B cell (primary cell): ENCODE measurements at regions not wholly inside any gene's neighbourhood (a gene's known extent, or its start where the extent isn't known, plus 50 kb on each side); places are given as distances from the start of the nearest gene placed in this dataset.

Experiments
- ATAC-seq: fragments of 200-7000 bp; cut with Tn5 transposase; one replicate; pipeline ENCODE4 v1.10.0; 2021; ENCODE audit warnings: low read depth, mild to moderate bottlenecking, moderate number of reproducible peaks, moderate library complexity
- CTCF ChIA-PET: fragments of 350-600 bp; sonication (Branson Sonifier 250); formaldehyde crosslinking; loops from one replicate; lab custom pipeline; 2021; ENCODE audit warnings: antibody characterized with exemption, inconsistent platforms; lab: Charles Lee
- POLR2A ChIA-PET: fragments of 350-600 bp; sonication (Branson Sonifier 250); formaldehyde crosslinking; loops from one replicate; lab custom pipeline; 2021; ENCODE audit warnings: antibody characterized with exemption; lab: Charles Lee
- DNase-seq: peaks from one replicate; pipeline ENCODE4 v3.0.0; 2013
- H2AFZ ChIP-seq: 2 replicates; pipeline ENCODE4 v1.6.1; 2012; ENCODE audit warnings: mild to moderate bottlenecking, low read depth, low read length; ENCODE audit not compliant: insufficient read depth, poor library complexity, severe bottlenecking
- H3K27ac ChIP-seq, 2 donors: 1 replicate in 1 of 2; 2 replicates in 1 of 2; pipeline ENCODE4 v1.5.1; 2012 to 2013; ENCODE audit warnings: low read length in 2 of 2, mild to moderate bottlenecking in 2 of 2, moderate library complexity in 1 of 2
- H3K27me3 ChIP-seq, 4 experiments: fragments of 200-600 bp in 1 of 4; sonication (generic) in 1 of 4; replicated peaks in 1 of 4; 1 replicate in 2 of 4; 2 replicates in 2 of 4; pipeline versions ENCODE4 v1.6.1 to v1.7.0; 2013 to 2016; ENCODE audit warnings: low read length in 3 of 4, mild to moderate bottlenecking in 2 of 4, mixed read lengths in 1 of 4, moderate library complexity in 1 of 4; ENCODE audit not compliant: insufficient read depth in 4 of 4, control insufficient read depth in 3 of 4; ENCODE audit errors: control extremely low read depth in 1 of 4
- H3K36me3 ChIP-seq, 2 experiments: replicated peaks in 1 of 2; 1 replicate in 1 of 2; 2 replicates in 1 of 2; pipeline versions ENCODE4 v1.6.1 to v1.7.1; 2013; ENCODE audit warnings: low read length in 1 of 2; ENCODE audit not compliant: insufficient read depth in 2 of 2, control insufficient read depth in 1 of 2; ENCODE audit errors: control extremely low read depth in 1 of 2, extremely low read depth in 1 of 2
- H3K4me1 ChIP-seq, 2 donors: fragments of 200-600 bp in 1 of 2; sonication (generic) in 1 of 2; 1 replicate in 1 of 2; 2 replicates in 1 of 2; pipeline versions ENCODE4 v1.5.1 to v1.6.1; 2013 to 2017; ENCODE audit warnings: low read length in 2 of 2; ENCODE audit not compliant: control insufficient read depth in 2 of 2, insufficient read depth in 2 of 2
- H3K4me2 ChIP-seq: replicated peaks from 2 replicates; pipeline ENCODE3; 2012; ENCODE audit warnings: mild to moderate bottlenecking, low read depth, low read length; ENCODE audit not compliant: poor library complexity, severe bottlenecking
- H3K4me3 ChIP-seq, 5 experiments: fragments of 200-600 bp in 1 of 5; sonication (generic) in 1 of 5; 1 replicate in 3 of 5; 2 replicates in 2 of 5; pipeline versions ENCODE4 v1.5.1 to v1.7.0; 2011 to 2016; ENCODE audit warnings: low read length in 4 of 5, mild to moderate bottlenecking in 4 of 5, low read depth in 2 of 5, control low read depth in 1 of 5, moderate library complexity in 1 of 5; ENCODE audit not compliant: insufficient read depth in 1 of 5; ENCODE audit errors: control extremely low read depth in 1 of 5, extremely low read depth in 1 of 5
- H3K79me2 ChIP-seq: fragments of 200-600 bp; sonication (generic); one replicate; pipeline ENCODE4 v1.6.0; 2016; ENCODE audit warnings: low read length; ENCODE audit not compliant: control insufficient read depth, insufficient read depth
- H3K9ac ChIP-seq: fragments of 200-600 bp; sonication (generic); 2 replicates; pipeline ENCODE4 v1.6.1; 2017; ENCODE audit warnings: mild to moderate bottlenecking, low read length, moderate library complexity
- H3K9me3 ChIP-seq, 3 donors: one replicate each; pipeline versions ENCODE4 v1.6.1 to v1.7.1; 2013; ENCODE audit warnings: low read length in 2 of 3; ENCODE audit not compliant: control insufficient read depth in 2 of 3, insufficient read depth in 1 of 3; ENCODE audit errors: control extremely low read depth in 1 of 3
- H4K20me1 ChIP-seq: 2 replicates; pipeline ENCODE4 v1.6.0; 2012; ENCODE audit warnings: mild to moderate bottlenecking, low read length; ENCODE audit not compliant: insufficient read depth, control insufficient read depth, poor library complexity, severe bottlenecking
- H3K27ac Mint-ChIP-seq: one replicate; pipeline ENCODE4 v1.8.0; 2021; ENCODE audit warnings: mixed read lengths
- H3K27me3 Mint-ChIP-seq: one replicate; pipeline ENCODE4 v1.8.0; 2021; ENCODE audit warnings: mixed read lengths
- H3K4me1 Mint-ChIP-seq: one replicate; pipeline ENCODE4 v1.8.0; 2021; ENCODE audit warnings: mixed read lengths
- H3K4me3 Mint-ChIP-seq: one replicate; pipeline ENCODE4 v1.8.0; 2021; ENCODE audit warnings: mixed read lengths
- H3K9me3 Mint-ChIP-seq: one replicate; pipeline ENCODE4 v1.8.0; 2022; ENCODE audit warnings: mixed read lengths; ENCODE audit not compliant: insufficient read depth
- CTCF ChIP-seq: fragments of 200-600 bp; IDR thresholded peaks from one replicate; pipeline ENCODE4 v1.8.0; 2022; ENCODE audit warnings: antibody characterized with exemption, mild to moderate bottlenecking
- EZH2 ChIP-seq: IDR thresholded peaks from 2 replicates; pipeline ENCODE4 v1.6.1; 2012; ENCODE audit warnings: borderline replicate concordance, low read depth, mild to moderate bottlenecking, moderate library complexity, low read length; ENCODE audit not compliant: insufficient read depth, poor library complexity, severe bottlenecking
- WGBS: methylation state at CpG from one replicate; pipeline ENCODE4 v1.1.5; 2013; ENCODE audit warnings: missing lambda C conversion rate; ENCODE audit not compliant: insufficient coverage; 5-methylcytosine and 5-hydroxymethylcytosine counted together
- intact Hi-C: fragments of 100-400 bp; cut with micrococcal nuclease; formaldehyde crosslinking; loops from one replicate; pipeline ENCODE4 v1.10.0; 2022

DNA sequence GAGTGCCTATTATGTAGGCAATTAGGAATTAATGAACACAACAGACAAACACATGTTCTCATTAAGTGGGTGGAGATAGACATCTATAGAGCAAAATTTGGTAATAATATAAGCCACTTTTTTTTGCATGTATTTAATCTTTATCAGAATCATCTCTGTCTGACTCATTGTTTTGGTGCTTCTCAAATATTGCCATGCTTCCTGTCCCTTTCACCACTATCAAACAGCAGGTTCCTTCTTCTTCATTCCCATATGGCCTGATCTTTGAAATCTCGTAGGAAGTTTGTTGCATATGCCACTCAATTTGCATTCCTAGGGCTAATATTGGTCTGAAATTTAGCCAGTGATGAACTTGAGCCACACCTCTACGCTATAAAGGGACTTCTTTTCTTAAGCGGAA, 128.9 kb upstream of the SPEF2 start:
- Histone ChIP-seq H4K20me1 (no peaks in the 10 kb centered on the region), H3K9ac (no peak overlapping the region), H3K4me1 (no peaks in the 10 kb centered on the region), H3K4me2 (no peak overlapping the region), H3K79me2 (no peaks in the 10 kb centered on the region), H3K4me3 (no peak overlapping the region), H2AFZ (no peak overlapping the region), H3K36me3 (no peaks in the 10 kb centered on the region), H3K27ac (no peak overlapping the region), H3K9me3 (no peaks in the 10 kb centered on the region), H3K27me3 (no peaks in the 10 kb centered on the region)
- intact Hi-C loops, result no loop called here
- H3K27ac Mint-ChIP-seq, result no peak overlapping the region
- H3K4me3 Mint-ChIP-seq, result no peak overlapping the region
- WGBS, result 100% methylated on average over 1 of the region's 3 CpGs
- H3K9me3 Mint-ChIP-seq, result no peaks in the 10 kb centered on the region
- H3K27me3 Mint-ChIP-seq, result no peaks in the 10 kb centered on the region
- ChIA-PET CTCF (no interaction called here), POLR2A (no interaction called here)
- no peaks in the 10 kb centered on the region for H3K4me1 Mint-ChIP-seq
- no peak for ATAC-seq
- no peak for TF ChIP-seq EZH2
- no peak for TF ChIP-seq CTCF
- no peak for DNase-seq

DNA sequence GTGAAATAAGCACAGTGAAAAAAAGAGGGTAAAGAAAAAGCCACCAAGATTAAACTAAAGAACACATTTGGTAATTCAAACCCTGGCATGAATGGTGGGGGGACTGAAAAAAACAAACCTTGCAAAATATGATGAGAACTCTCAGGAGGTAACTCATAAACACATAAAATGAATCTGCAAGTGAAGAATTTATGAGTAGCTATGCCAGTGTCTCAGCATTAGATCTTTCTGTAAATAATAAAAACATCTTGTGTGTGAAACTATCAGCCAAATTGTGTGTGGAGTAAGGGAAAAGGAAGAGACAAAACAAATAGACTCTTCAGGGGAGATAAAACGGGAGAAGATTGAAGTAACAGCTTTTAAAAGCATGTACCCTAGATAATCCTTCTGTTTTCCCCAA, 129.6 kb upstream of the SPEF2 start:
- Histone ChIP-seq H3K4me2 (no peak overlapping the region), H3K4me3 (no peak overlapping the region), H3K36me3 (no peaks in the 10 kb centered on the region), H3K4me1 (no peaks in the 10 kb centered on the region), H3K9me3 (no peaks in the 10 kb centered on the region), H3K27ac (no peak overlapping the region), H3K79me2 (no peaks in the 10 kb centered on the region), H3K9ac (no peak overlapping the region), H2AFZ (no peak overlapping the region), H4K20me1 (no peaks in the 10 kb centered on the region), H3K27me3 (no peaks in the 10 kb centered on the region)
- intact Hi-C loops, result no loop called here
- DNase-seq (no peak), ATAC-seq (no peak)
- no peak for TF ChIP-seq CTCF
- no peak for TF ChIP-seq EZH2
- Mint-ChIP-seq H3K9me3 (no peaks in the 10 kb centered on the region), H3K4me1 (no peaks in the 10 kb centered on the region), H3K27ac (no peak overlapping the region), H3K27me3 (no peaks in the 10 kb centered on the region), H3K4me3 (no peak overlapping the region)
- POLR2A ChIA-PET, result no interaction called here
- no CpG with 5 or more reads among the region's 1 CpG for WGBS
- CTCF ChIA-PET, result no interaction called here
